Endodermal cell (in vitro differentiated cells): ENCODE measurements at regions not wholly inside any gene's neighbourhood (a gene's known extent, or its start where the extent isn't known, plus 50 kb on each side); places are given as distances from the start of the nearest gene placed in this dataset.
"Not testable (repeated sequence)": the region's sequence is repeated elsewhere in the genome, so short reads cannot be mapped to it uniquely, and the experiment has no call there.

Experiments
- DNase-seq: peaks from one replicate; pipeline ENCODE4 v3.0.0-alpha.2; 2017
- H3K27ac ChIP-seq: 2 replicates; pipeline ENCODE4 v1.5.1; 2013; ENCODE audit warnings: mild to moderate bottlenecking, low read depth, low read length, moderate library complexity
- H3K27me3 ChIP-seq: 2 replicates; pipeline ENCODE4 v1.6.1; 2013; ENCODE audit warnings: mild to moderate bottlenecking, low read length, moderate library complexity; ENCODE audit not compliant: insufficient read depth, control insufficient read depth, poor library complexity, severe bottlenecking
- H3K36me3 ChIP-seq: 2 replicates; pipeline ENCODE4 v1.7.0; 2013; ENCODE audit warnings: mild to moderate bottlenecking, low read length, moderate library complexity; ENCODE audit not compliant: control insufficient read depth, insufficient read depth
- H3K4me1 ChIP-seq: one replicate; pipeline ENCODE4 v1.7.0; 2013; ENCODE audit warnings: low read length; ENCODE audit not compliant: control insufficient read depth, insufficient read depth
- H3K4me3 ChIP-seq: 2 replicates; pipeline ENCODE4 v1.5.1; 2013; ENCODE audit warnings: mild to moderate bottlenecking, low read length, moderate library complexity
- H3K9ac ChIP-seq: 2 replicates; pipeline ENCODE4 v1.6.1; 2013; ENCODE audit warnings: mild to moderate bottlenecking, low read length, moderate library complexity; ENCODE audit not compliant: poor library complexity, severe bottlenecking; ENCODE audit errors: extremely low read depth
- H3K9me3 ChIP-seq: 2 replicates; pipeline ENCODE4 v1.6.1; 2013; ENCODE audit warnings: mild to moderate bottlenecking, low read length, moderate library complexity; ENCODE audit not compliant: control insufficient read depth
- H3K27ac Mint-ChIP-seq: 2 replicates; pipeline ENCODE4 v1.8.0; 2020; ENCODE audit warnings: mixed read lengths
- H3K27me3 Mint-ChIP-seq: 2 replicates; pipeline ENCODE4 v1.8.0; 2021; ENCODE audit warnings: mild to moderate bottlenecking, mixed read lengths; ENCODE audit not compliant: insufficient read depth
- H3K36me3 Mint-ChIP-seq: 2 replicates; pipeline ENCODE4 v1.8.0; 2020; ENCODE audit warnings: low read depth, mixed read lengths
- H3K4me1 Mint-ChIP-seq: 2 replicates; pipeline ENCODE4 v1.8.0; 2020; ENCODE audit warnings: mixed read lengths
- H3K4me3 Mint-ChIP-seq: 2 replicates; pipeline ENCODE4 v1.8.0; 2020; ENCODE audit warnings: mild to moderate bottlenecking, moderate library complexity, mixed read lengths
- H3K9me3 Mint-ChIP-seq: 2 replicates; pipeline ENCODE4 v1.8.0; 2020; ENCODE audit warnings: mild to moderate bottlenecking, mixed read lengths
- whole genome bisulfite sequencing, 2 experiments: methylation state at CpG; one replicate each; pipeline versions ENCODE4 v1.1.5 to v1.1.7; 2013; ENCODE audit warnings: missing lambda C conversion rate in 2 of 2, mixed read lengths in 1 of 2; ENCODE audit not compliant: insufficient coverage in 1 of 2, insufficient read length in 1 of 2; 5-methylcytosine and 5-hydroxymethylcytosine counted together
- TF ChIP-seq, protein P1 (sequence below): fragments of 200-600 bp; sonication (generic); conservative IDR thresholded peaks from 2 replicates; pipeline ENCODE4 v1.5.0; 2021; ENCODE audit warnings: antibody characterized with exemption, mild to moderate bottlenecking

DNA sequence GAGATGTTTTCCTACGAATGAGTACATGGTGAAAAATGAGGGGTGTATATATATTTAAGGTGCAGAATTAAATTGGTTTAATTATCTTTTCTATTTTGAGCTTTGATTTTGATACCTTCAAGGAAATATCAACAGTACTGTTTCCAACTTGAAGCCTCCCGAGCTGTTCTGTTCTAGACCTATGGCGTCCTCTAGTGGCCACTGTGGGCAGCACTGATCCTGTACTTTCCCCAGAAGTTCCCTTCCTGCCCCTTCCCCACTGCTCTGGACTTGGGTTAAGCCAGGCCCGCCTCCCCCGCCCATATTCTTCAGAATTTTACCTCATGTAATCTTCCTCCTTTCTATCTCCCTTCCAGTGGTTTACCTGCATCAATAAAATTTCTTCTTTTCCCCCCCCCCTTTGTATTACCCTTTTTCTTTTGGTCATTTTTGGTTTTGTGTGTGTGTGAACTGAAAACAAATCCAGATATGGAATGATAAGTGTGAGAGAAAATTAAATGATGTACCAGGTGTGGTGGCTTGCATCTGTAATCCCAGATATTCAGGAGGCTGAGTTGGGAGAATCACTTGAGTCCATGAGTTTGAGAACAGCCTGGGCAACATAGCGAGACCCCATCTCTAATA, 1643.5 kb downstream of the TP53TG3F start:
- Histone ChIP-seq H3K27ac (no peak overlapping the region), H3K9ac (no peak overlapping the region), H3K36me3 (no peaks in the 10 kb centered on the region), H3K4me3 (no peak overlapping the region), H3K4me1 (no peaks in the 10 kb centered on the region), H3K9me3 (peaks cover 53% of the 10 kb centered on the region), H3K27me3 (no peaks in the 10 kb centered on the region)
- H3K27me3 Mint-ChIP-seq: no peaks in the 10 kb centered on the region
- TF ChIP-seq, protein P1, sequence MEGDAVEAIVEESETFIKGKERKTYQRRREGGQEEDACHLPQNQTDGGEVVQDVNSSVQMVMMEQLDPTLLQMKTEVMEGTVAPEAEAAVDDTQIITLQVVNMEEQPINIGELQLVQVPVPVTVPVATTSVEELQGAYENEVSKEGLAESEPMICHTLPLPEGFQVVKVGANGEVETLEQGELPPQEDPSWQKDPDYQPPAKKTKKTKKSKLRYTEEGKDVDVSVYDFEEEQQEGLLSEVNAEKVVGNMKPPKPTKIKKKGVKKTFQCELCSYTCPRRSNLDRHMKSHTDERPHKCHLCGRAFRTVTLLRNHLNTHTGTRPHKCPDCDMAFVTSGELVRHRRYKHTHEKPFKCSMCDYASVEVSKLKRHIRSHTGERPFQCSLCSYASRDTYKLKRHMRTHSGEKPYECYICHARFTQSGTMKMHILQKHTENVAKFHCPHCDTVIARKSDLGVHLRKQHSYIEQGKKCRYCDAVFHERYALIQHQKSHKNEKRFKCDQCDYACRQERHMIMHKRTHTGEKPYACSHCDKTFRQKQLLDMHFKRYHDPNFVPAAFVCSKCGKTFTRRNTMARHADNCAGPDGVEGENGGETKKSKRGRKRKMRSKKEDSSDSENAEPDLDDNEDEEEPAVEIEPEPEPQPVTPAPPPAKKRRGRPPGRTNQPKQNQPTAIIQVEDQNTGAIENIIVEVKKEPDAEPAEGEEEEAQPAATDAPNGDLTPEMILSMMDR: no peak
- WGBS, 2 experiments: 38 to 60% methylated on average over 2 to 5 of the region's 6 CpGs
- peaks cover 77% of the 10 kb centered on the region for H3K9me3 Mint-ChIP-seq
- no peaks in the 10 kb centered on the region for H3K36me3 Mint-ChIP-seq
- no peak overlapping the region for H3K27ac Mint-ChIP-seq
- no peak for DNase-seq
- no peak overlapping the region for H3K4me3 Mint-ChIP-seq
- H3K4me1 Mint-ChIP-seq: no peaks in the 10 kb centered on the region

DNA sequence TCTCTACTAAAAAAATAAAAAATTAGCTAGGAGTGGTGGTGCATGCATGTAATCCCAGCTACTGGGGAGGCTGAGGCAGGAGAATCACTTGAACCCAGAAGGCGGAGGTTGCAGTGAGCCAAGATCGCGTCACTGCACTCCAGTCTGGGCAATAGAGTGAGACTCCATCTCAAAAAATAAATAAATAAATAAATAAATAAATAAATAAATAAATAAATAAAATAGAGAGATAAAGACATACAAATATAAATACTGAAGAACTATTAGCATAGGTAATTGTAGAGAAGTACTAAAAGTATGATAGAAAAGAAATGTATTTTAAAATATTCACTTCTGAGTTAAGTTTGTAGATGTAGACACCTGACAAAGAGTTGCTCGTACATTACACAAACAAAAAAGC, 1652.4 kb downstream of the TP53TG3F start:
- WGBS, 2 experiments: 100% methylated on average over 2 of the region's 4 CpGs; no CpG with 5 or more reads in 1 of the 2 experiments
- not testable (repeated sequence) for H3K4me1 ChIP-seq, H3K4me3 Mint-ChIP-seq, H3K9ac ChIP-seq, H3K27me3 Mint-ChIP-seq, H3K27me3 ChIP-seq, H3K4me1 Mint-ChIP-seq, H3K27ac Mint-ChIP-seq, H3K4me3 ChIP-seq, H3K27ac ChIP-seq, H3K36me3 Mint-ChIP-seq, DNase-seq, H3K36me3 ChIP-seq
- peaks cover 44% of the 10 kb centered on the region for H3K9me3 ChIP-seq
- H3K9me3 Mint-ChIP-seq: peaks cover 71% of the 10 kb centered on the region

DNA sequence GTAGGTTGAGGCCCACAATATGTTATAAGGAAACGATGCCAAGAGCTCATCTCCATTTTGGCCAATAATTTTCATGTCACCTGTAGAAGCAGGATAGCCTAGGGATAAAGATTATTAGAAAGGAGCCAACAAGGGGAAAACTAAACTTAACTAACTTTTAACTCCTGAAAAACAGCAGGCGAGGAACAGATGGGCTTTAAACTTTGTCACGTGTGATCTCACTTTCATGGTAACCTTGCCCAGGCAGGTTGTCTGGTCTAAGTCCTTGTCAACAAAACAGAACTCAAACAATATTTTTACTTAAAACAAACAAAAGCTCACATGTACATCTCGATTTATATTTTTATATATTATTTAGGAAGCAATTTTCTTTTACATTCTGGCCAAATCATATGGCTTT, 1672.0 kb downstream of the TP53TG3F start:
- Mint-ChIP-seq H3K4me1 (no peaks in the 10 kb centered on the region), H3K4me3 (no peak overlapping the region), H3K27ac (no peak overlapping the region), H3K27me3 (no peaks in the 10 kb centered on the region), H3K9me3 (peaks cover 71% of the 10 kb centered on the region), H3K36me3 (no peaks in the 10 kb centered on the region)
- TF ChIP-seq, protein P1: no peak
- Histone ChIP-seq H3K9ac (no peak overlapping the region), H3K9me3 (peaks cover 78% of the 10 kb centered on the region), H3K4me1 (no peaks in the 10 kb centered on the region), H3K4me3 (no peak overlapping the region), H3K27ac (no peak overlapping the region), H3K27me3 (no peaks in the 10 kb centered on the region), H3K36me3 (no peaks in the 10 kb centered on the region)
- no peak for DNase-seq
- 77 to 83% methylated on average over 1 to 3 of the region's 4 CpGs for WGBS, 2 experiments

DNA sequence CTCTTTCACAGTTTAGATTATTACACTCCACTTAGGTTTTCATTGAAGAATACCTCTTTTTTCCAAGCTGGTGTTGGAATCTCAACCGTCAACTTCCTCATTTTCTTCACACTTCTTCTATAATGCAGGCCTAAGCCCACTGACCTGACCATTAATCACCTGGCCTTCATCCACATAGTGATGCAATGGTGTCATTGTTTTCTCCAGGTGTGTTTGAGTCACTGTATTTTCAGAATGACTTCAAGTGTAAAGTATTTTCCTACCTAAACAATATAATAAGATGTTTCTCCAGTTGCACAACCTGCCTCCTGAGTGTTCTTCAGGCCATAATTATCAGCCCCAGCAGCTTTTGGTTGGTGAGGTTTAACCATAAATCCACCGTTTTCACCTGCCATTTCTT, 1675.1 kb downstream of the TP53TG3F start:
- no peak overlapping the region for H3K27ac ChIP-seq
- H3K4me3 Mint-ChIP-seq: no peak overlapping the region
- H3K9me3 Mint-ChIP-seq: peaks cover 65% of the 10 kb centered on the region
- H3K36me3 ChIP-seq: no peaks in the 10 kb centered on the region
- no peak overlapping the region for H3K27ac Mint-ChIP-seq
- TF ChIP-seq, protein P1: no peak
- no peaks in the 10 kb centered on the region for H3K27me3 Mint-ChIP-seq
- no peak overlapping the region for H3K9ac ChIP-seq
- no peaks in the 10 kb centered on the region for H3K36me3 Mint-ChIP-seq
- H3K9me3 ChIP-seq: peaks cover 72% of the 10 kb centered on the region
- no peak overlapping the region for H3K4me3 ChIP-seq
- DNase-seq: no peak
- H3K27me3 ChIP-seq: no peaks in the 10 kb centered on the region
- 0 to 18% methylated on average over 1 to 2 of the region's 2 CpGs for whole genome bisulfite sequencing, 2 experiments
- no peaks in the 10 kb centered on the region for H3K4me1 ChIP-seq
- no peaks in the 10 kb centered on the region for H3K4me1 Mint-ChIP-seq
